Osteoblast (primary cell): ENCODE measurements at regions not wholly inside any gene's neighbourhood (a gene's known extent, or its start where the extent isn't known, plus 50 kb on each side); places are given as distances from the start of the nearest gene placed in this dataset.

ENCODE experiments used
- DNase-seq: peaks from one replicate; pipeline ENCODE4 v3.0.0; 2011; ENCODE audit warnings: low spot score, mixed read lengths; ENCODE audit not compliant: insufficient read length; ENCODE audit errors: missing footprints
- H2AFZ ChIP-seq: 2 replicates; pipeline ENCODE4 v1.6.0; 2011; ENCODE audit warnings: mild to moderate bottlenecking, low read length
- H3K27ac ChIP-seq: 2 replicates; pipeline ENCODE4 v1.5.1; 2011; ENCODE audit warnings: mild to moderate bottlenecking, low read depth, low read length, moderate library complexity
- H3K27me3 ChIP-seq: 2 replicates; pipeline ENCODE4 v1.6.0; 2012; ENCODE audit warnings: mild to moderate bottlenecking, control low read depth, inconsistent platforms, low read length, moderate library complexity; ENCODE audit not compliant: insufficient read depth
- H3K36me3 ChIP-seq: 2 replicates; pipeline ENCODE4 v1.5.1; 2011; ENCODE audit warnings: mild to moderate bottlenecking, low read length, control low read depth, moderate library complexity; ENCODE audit not compliant: insufficient read depth
- H3K4me1 ChIP-seq: 2 replicates; pipeline ENCODE4 v1.5.1; 2011; ENCODE audit warnings: mild to moderate bottlenecking, low read length, control low read depth, moderate library complexity; ENCODE audit not compliant: insufficient read depth
- H3K4me2 ChIP-seq: 2 replicates; pipeline ENCODE4 v1.6.0; 2011; ENCODE audit warnings: mild to moderate bottlenecking, low read length; ENCODE audit not compliant: insufficient read depth
- H3K4me3 ChIP-seq: fragments of 200-600 bp; sonication (generic); 3 replicates; pipeline ENCODE4 v1.5.1; 2012; ENCODE audit warnings: mild to moderate bottlenecking, low read length, inconsistent platforms; ENCODE audit not compliant: insufficient read depth
- H3K79me2 ChIP-seq: 2 replicates; pipeline ENCODE4 v1.6.0; 2012; ENCODE audit warnings: mild to moderate bottlenecking, low read length, control low read depth, inconsistent platforms; ENCODE audit not compliant: insufficient read depth
- H3K9me3 ChIP-seq: 2 replicates; pipeline ENCODE4 v1.5.1; 2011; ENCODE audit warnings: low read depth, low read length, control low read depth
- H4K20me1 ChIP-seq: 2 replicates; pipeline ENCODE4 v1.6.0; 2012; ENCODE audit warnings: mild to moderate bottlenecking, low read length, control low read depth; ENCODE audit not compliant: insufficient read depth
- TF ChIP-seq, protein P1 (sequence below): IDR thresholded peaks from 2 replicates; pipeline ENCODE4 v1.5.1; 2011; ENCODE audit warnings: mild to moderate bottlenecking, low read depth, low read length, moderate library complexity; ENCODE audit errors: extremely low read depth

GRCh38 chr6:105626295-105627158 is 223.6 kb upstream of the PREP start:
- Histone ChIP-seq H3K36me3 (no peaks in the 10 kb centered on the region), H2AFZ (no peak overlapping the region), H3K27ac (no peak overlapping the region), H3K27me3 (no peaks in the 10 kb centered on the region), H3K9me3 (no peaks in the 10 kb centered on the region), H3K4me3 (no peak overlapping the region), H3K4me2 (no peak overlapping the region), H3K4me1 (no peaks in the 10 kb centered on the region), H3K79me2 (no peaks in the 10 kb centered on the region), H4K20me1 (no peaks in the 10 kb centered on the region)
- TF ChIP-seq, protein P1, sequence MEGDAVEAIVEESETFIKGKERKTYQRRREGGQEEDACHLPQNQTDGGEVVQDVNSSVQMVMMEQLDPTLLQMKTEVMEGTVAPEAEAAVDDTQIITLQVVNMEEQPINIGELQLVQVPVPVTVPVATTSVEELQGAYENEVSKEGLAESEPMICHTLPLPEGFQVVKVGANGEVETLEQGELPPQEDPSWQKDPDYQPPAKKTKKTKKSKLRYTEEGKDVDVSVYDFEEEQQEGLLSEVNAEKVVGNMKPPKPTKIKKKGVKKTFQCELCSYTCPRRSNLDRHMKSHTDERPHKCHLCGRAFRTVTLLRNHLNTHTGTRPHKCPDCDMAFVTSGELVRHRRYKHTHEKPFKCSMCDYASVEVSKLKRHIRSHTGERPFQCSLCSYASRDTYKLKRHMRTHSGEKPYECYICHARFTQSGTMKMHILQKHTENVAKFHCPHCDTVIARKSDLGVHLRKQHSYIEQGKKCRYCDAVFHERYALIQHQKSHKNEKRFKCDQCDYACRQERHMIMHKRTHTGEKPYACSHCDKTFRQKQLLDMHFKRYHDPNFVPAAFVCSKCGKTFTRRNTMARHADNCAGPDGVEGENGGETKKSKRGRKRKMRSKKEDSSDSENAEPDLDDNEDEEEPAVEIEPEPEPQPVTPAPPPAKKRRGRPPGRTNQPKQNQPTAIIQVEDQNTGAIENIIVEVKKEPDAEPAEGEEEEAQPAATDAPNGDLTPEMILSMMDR, result no peak
- DNase-seq, result no peak

DNA sequence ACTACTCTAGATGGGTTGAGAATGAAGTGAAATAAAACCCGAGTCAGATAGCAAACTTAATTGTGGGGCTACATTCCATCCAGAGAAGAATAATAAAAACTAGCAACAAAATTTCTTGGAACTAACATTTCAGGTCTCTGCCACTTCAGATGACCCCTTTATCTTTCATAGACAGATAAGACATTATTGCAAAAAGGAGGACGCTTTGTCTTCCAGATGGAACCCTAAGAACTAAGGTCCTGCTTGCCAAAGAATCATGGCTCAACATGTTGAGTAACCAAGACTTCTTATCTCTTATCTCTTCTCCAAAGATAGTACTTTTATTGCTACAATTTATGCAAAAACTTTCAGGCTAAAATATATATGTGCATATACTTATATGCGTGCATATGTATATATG is 221.1 kb upstream of the PREP start:
- no peaks in the 10 kb centered on the region for H3K36me3 ChIP-seq
- no peaks in the 10 kb centered on the region for H4K20me1 ChIP-seq
- H3K4me2 ChIP-seq, result no peak overlapping the region
- DNase-seq, result no peak
- H3K27me3 ChIP-seq, result no peaks in the 10 kb centered on the region
- no peaks in the 10 kb centered on the region for H3K79me2 ChIP-seq
- H3K27ac ChIP-seq, result no peak overlapping the region
- H2AFZ ChIP-seq, result no peak overlapping the region
- TF ChIP-seq, protein P1, result no peak
- no peak overlapping the region for H3K4me3 ChIP-seq
- H3K9me3 ChIP-seq, result no peaks in the 10 kb centered on the region
- H3K4me1 ChIP-seq, result no peaks in the 10 kb centered on the region

- Histone ChIP-seq H3K79me2 (no peaks in the 10 kb centered on the region), H3K9me3 (no peaks in the 10 kb centered on the region), H3K27ac (no peak overlapping the region), H3K4me2 (no peak overlapping the region), H2AFZ (no peak overlapping the region), H3K27me3 (no peaks in the 10 kb centered on the region), H3K4me3 (no peak overlapping the region), H3K4me1 (no peaks in the 10 kb centered on the region), H3K36me3 (no peaks in the 10 kb centered on the region), H4K20me1 (no peaks in the 10 kb centered on the region)
- DNase-seq, result no peak
- TF ChIP-seq, protein P1, result no peak
Observed at GRCh38 chr6:105622226-105622625, 219.3 kb upstream of the PREP start.

DNA sequence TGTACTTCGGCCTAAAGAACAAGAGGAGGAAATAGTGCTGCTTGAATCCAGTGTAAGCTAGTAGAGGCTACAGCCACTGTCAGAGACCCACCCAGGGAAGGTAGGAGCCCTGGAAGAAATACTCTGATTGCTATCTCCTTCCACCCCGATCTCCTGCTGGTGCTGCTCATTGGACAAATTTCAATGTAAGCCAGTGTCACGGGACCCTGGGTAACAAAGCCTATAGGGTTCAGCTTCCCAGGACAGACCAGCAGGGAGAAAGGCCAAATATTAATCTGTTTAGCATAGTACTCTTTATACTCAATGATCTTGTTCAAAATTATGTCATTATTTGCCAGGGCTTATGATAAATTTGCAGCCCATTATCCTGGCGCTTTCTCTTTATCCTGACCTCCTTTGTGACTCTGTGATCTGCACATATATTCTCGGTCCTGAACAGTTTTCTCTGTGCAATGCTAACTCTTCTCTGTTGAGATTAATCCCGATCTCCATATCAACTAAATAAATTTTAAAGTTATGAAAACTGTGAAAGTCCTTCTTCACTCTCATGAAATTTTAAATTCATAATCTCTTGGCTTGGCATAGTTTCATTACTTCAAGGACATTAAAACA is 218.8 kb upstream of the PREP start:
- no peaks in the 10 kb centered on the region for H4K20me1 ChIP-seq
- no peak for DNase-seq
- no peak overlapping the region for H3K27ac ChIP-seq
- no peaks in the 10 kb centered on the region for H3K4me1 ChIP-seq
- H3K27me3 ChIP-seq, result no peaks in the 10 kb centered on the region
- TF ChIP-seq, protein P1, result no peak
- H3K9me3 ChIP-seq, result no peaks in the 10 kb centered on the region
- H2AFZ ChIP-seq, result no peak overlapping the region
- no peaks in the 10 kb centered on the region for H3K79me2 ChIP-seq
- no peak overlapping the region for H3K4me3 ChIP-seq
- no peak overlapping the region for H3K4me2 ChIP-seq
- H3K36me3 ChIP-seq, result no peaks in the 10 kb centered on the region
